NCI-H128 (cell line): ENCODE measurements at regions not wholly inside any gene's neighbourhood (a gene's known extent, or its start where the extent isn't known, plus 50 kb on each side); places are given as distances from the start of the nearest gene placed in this dataset.

Source experiments
- DNase-seq: peaks from one replicate; lab custom pipeline; 2025; ENCODE audit not compliant: unreplicated experiment; lab: John Stamatoyannopoulos, UW

- no peak for DNase-seq
Observed at GRCh38 chr10:124346831-124347230, 71.9 kb downstream of the OAT start.

GRCh38 chr10:124345521-124345920, 73.2 kb downstream of the OAT start:
- DNase-seq, result no peak

GRCh38 chr10:124344931-124345330, 73.8 kb downstream of the OAT start:
- no peak for DNase-seq

- DNase-seq, result no peak
Observed at GRCh38 chr10:124344266-124344590, 74.5 kb downstream of the OAT start.

GRCh38 chr10:124343351-124344265, 75.1 kb downstream of the OAT start:
- no peak for DNase-seq

- DNase-seq, result no peak
Observed at GRCh38 chr10:124342821-124343170, 75.9 kb downstream of the OAT start.

GRCh38 chr10:124342136-124342820, 76.4 kb downstream of the OAT start:
- no peak for DNase-seq

- no peak for DNase-seq
Observed at GRCh38 chr10:124341768-124342135, 77.0 kb downstream of the OAT start.

GRCh38 chr10:124340033-124340760, 78.5 kb downstream of the OAT start:
- DNase-seq, result no peak

GRCh38 chr10:124339119-124340032, 79.3 kb downstream of the OAT start:
- no peak for DNase-seq

- no peak for DNase-seq
Observed at GRCh38 chr10:124338276-124338925, 80.3 kb downstream of the OAT start.

- no peak for DNase-seq
Observed at GRCh38 chr10:124336186-124336585, 82.5 kb downstream of the OAT start.

- no peak for DNase-seq
Observed at GRCh38 chr10:124333931-124334330, 84.8 kb downstream of the OAT start.

- no peak for DNase-seq
Observed at GRCh38 chr10:124332426-124332825, 86.3 kb downstream of the OAT start.

- DNase-seq, result no peak
Observed at GRCh38 chr10:124329941-124330340, 88.8 kb downstream of the OAT start.

- no peak for DNase-seq
Observed at GRCh38 chr10:124329362-124329761, 89.4 kb downstream of the OAT start.

- no peak for DNase-seq
Observed at GRCh38 chr10:124328477-124329220, 90.1 kb downstream of the OAT start.

- no peak for DNase-seq
Observed at GRCh38 chr10:124325998-124326636, 92.6 kb downstream of the OAT start.

GRCh38 chr10:124325633-124325914, 93.1 kb downstream of the OAT start:
- no peak for DNase-seq
